ENCODE measurements at regions not wholly inside any gene's neighbourhood (a gene's known extent, or its start where the extent isn't known, plus 50 kb on each side); places are given as distances from the start of the nearest gene placed in this dataset.

DNA sequence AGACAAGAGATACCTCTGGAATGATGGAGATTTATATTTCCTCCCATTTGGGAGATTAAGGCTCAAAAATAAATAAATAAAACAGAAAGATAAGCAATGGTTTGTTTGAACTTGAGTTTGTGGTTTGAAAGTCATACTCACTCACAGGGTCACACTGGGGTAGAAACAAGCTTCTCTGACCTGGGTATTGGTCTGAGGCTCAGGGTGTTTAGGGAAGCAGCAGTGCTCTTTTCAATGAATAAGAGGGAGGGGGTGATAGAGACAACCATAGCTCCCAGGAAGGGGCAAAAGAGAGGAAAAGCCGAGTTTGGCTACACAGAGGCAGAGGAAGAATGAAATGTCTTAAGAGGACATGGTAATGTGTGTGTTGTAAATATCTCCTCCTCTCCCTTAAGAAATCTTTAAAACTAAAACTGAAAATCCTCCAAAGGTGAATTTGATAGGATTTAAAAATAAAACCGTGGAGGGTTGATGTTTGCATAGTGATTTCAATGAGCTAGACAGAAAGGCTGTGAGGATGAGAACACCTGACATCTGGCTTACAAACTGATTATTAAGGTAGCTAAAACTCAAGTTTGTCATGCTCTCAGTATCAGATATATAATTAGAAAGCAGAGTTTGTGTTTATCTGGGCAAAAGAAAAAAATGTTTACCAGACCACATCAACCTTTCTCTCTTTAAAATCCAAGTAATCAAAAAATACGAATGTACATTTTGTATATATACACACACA lies 159.9 kb upstream of the TMEFF2 start:
- TF ChIP-seq, protein P1, sequence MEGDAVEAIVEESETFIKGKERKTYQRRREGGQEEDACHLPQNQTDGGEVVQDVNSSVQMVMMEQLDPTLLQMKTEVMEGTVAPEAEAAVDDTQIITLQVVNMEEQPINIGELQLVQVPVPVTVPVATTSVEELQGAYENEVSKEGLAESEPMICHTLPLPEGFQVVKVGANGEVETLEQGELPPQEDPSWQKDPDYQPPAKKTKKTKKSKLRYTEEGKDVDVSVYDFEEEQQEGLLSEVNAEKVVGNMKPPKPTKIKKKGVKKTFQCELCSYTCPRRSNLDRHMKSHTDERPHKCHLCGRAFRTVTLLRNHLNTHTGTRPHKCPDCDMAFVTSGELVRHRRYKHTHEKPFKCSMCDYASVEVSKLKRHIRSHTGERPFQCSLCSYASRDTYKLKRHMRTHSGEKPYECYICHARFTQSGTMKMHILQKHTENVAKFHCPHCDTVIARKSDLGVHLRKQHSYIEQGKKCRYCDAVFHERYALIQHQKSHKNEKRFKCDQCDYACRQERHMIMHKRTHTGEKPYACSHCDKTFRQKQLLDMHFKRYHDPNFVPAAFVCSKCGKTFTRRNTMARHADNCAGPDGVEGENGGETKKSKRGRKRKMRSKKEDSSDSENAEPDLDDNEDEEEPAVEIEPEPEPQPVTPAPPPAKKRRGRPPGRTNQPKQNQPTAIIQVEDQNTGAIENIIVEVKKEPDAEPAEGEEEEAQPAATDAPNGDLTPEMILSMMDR (IDR thresholded peaks at IDR 0.05), result no peak
- TF ChIP-seq POLR2A (IDR thresholded peaks at IDR 0.05) (no peak), EP300 (IDR thresholded peaks at IDR 0.05) (no peak)

All from suprapubic skin (tissue), 3 donors.